Posterior cingulate gyrus (tissue), 11 donors: ENCODE measurements at regions not wholly inside any gene's neighbourhood (a gene's known extent, or its start where the extent isn't known, plus 50 kb on each side); places are given as distances from the start of the nearest gene placed in this dataset.

ENCODE experiments used
- DNase-seq, 10 donors: peaks; one replicate each; pipeline versions ENCODE4 v3.0.0 to v3.0.0-alpha.2; 2020 to 2021; ENCODE audit warnings: mixed read lengths in 3 of 10
- intact Hi-C: fragments of 100-400 bp; cut with DNase I; formaldehyde crosslinking; loops from one replicate; pipeline ENCODE4 v1.15.1; 2023

- DNase-seq, result peak in 1 of 10 donors; percentile 7
- intact Hi-C loops, result no loop called here
These were observed 793.9 kb upstream of the PCDH9 start for GRCh38 chr13:68023838-68024581.

GRCh38 chr13:68019901-68020300 lies 789.8 kb upstream of the PCDH9 start:
- intact Hi-C loops, result no loop called here
- DNase-seq, result no peak

- no peak for DNase-seq
- intact Hi-C loops, result no loop called here
These were observed 779.4 kb upstream of the PCDH9 start for GRCh38 chr13:68009546-68009945.

- no peak for DNase-seq
- intact Hi-C loops, result no loop called here
These were observed 777.4 kb upstream of the PCDH9 start for GRCh38 chr13:68007576-68007975.

GRCh38 chr13:67996101-67996500 lies 766.0 kb upstream of the PCDH9 start:
- intact Hi-C loops, result no loop called here
- DNase-seq, result peak in 2 of 10 donors; percentile 30 to 50

GRCh38 chr13:67990868-67991267 lies 760.7 kb upstream of the PCDH9 start:
- no peak for DNase-seq
- intact Hi-C loops, result no loop called here

- no peak for DNase-seq
- intact Hi-C loops, result no loop called here
These were observed 756.1 kb upstream of the PCDH9 start for GRCh38 chr13:67986234-67986633.

GRCh38 chr13:67977066-67977465 lies 746.9 kb upstream of the PCDH9 start:
- no peak for DNase-seq
- intact Hi-C loops, result no loop called here

- intact Hi-C loops, result no loop called here
- DNase-seq, result no peak
These were observed 741.2 kb upstream of the PCDH9 start for GRCh38 chr13:67971291-67971690.

- DNase-seq, result no peak
- intact Hi-C loops, result no loop called here
These were observed 736.9 kb upstream of the PCDH9 start for GRCh38 chr13:67967031-67967430.

- intact Hi-C loops, result no loop called here
- no peak for DNase-seq
These were observed 735.9 kb upstream of the PCDH9 start for GRCh38 chr13:67966065-67966464.

- intact Hi-C loops, result no loop called here
These were observed 734.9 kb upstream of the PCDH9 start for GRCh38 chr13:67964986-67965385.

GRCh38 chr13:67964091-67964490 lies 734.0 kb upstream of the PCDH9 start:
- DNase-seq, result no peak
- intact Hi-C loops, result no loop called here

More at GRCh38 chr13:67964986-67965385, 734.9 kb upstream of the PCDH9 start:
- no peak for DNase-seq

- intact Hi-C loops, result no loop called here
- no peak for DNase-seq
These were observed 731.2 kb upstream of the PCDH9 start for GRCh38 chr13:67961331-67961730.

GRCh38 chr13:67951431-67951830 lies 721.3 kb upstream of the PCDH9 start:
- no peak for DNase-seq
- intact Hi-C loops, result no loop called here

- intact Hi-C loops, result no loop called here
- DNase-seq, result no peak
These were observed 720.5 kb upstream of the PCDH9 start for GRCh38 chr13:67950603-67951002.

GRCh38 chr13:67946131-67946530 lies 716.0 kb upstream of the PCDH9 start:
- intact Hi-C loops, result no loop called here
- no peak for DNase-seq

- DNase-seq, result no peak
- intact Hi-C loops, result no loop called here
These were observed 713.0 kb upstream of the PCDH9 start for GRCh38 chr13:67943116-67943515.

GRCh38 chr13:67935626-67936025 lies 705.5 kb upstream of the PCDH9 start:
- DNase-seq, result no peak
- intact Hi-C loops, result no loop called here

GRCh38 chr13:67934617-67935330 lies 704.6 kb upstream of the PCDH9 start:
- DNase-seq, result no peak
- intact Hi-C loops, result no loop called here

GRCh38 chr13:67932991-67933390 lies 702.9 kb upstream of the PCDH9 start:
- intact Hi-C loops, result no loop called here

More at GRCh38 chr13:67932991-67933390, 702.9 kb upstream of the PCDH9 start:
- DNase-seq, result no peak
